ENCODE measurements at regions not wholly inside any gene's neighbourhood (a gene's known extent, or its start where the extent isn't known, plus 50 kb on each side); places are given as distances from the start of the nearest gene placed in this dataset.
"Not testable (repeated sequence)": the region's sequence is repeated elsewhere in the genome, so short reads cannot be mapped to it uniquely, and the experiment has no call there.

DNA sequence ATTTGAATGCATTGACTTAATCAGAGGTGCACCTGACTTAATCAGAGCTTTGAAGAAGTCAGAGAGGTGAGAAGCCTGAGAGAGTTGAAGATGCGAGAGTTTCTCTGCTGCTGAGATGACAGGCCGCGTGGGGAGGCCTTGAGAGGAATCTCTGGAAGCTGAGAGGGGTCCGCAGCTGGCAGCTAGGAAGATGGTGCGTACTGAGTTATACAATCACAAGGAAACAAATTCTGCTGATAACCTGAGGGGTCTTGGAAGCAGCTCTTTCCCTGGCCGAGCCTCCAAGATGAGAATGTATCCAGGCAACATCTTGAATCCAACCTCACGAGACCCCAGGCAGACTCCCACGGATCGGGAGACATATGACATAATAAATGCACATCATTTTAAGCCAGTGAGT lies 91.7 kb downstream of the SPATA31A6 start:
- POLR2A ChIA-PET, result no interaction called here

DNA sequence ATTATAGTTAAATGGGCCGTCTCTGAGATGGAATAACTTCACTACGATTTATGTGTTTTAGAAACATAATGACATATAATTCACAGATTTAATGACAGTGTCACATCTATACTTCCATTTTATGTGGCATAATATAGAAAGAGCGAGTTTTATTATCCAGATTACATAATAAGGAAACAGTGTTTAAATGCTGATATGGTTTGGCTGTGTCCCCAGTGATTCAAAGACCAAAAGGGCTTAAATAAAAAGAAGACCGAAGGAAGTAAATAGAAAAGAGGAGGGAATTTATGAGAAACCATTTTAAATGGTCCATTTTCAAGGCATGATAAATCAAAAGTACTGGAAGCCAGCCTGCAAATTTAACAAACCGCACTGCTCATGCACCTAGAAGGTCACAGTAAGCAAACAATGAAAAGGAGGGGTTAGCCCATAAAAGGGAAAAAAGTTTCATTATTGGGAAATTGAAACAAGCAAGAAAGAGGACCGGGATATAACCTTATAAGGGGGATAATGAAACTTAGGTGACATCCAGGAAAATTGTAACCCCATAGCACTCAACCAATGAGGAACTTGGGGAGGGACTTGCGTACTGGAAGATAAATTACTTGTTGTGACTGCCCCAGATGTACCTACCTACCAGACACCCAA lies 99.2 kb downstream of the SPATA31A6 start:
- POLR2A ChIA-PET; H3K36me3 ChIP-seq (ENCODE audit: control insufficient read depth, insufficient read depth, low read length); DNase-seq; H3K4me3 ChIP-seq (ENCODE audit: low read depth, low read length); intact Hi-C loops (cut with micrococcal nuclease; ENCODE audit: unreplicated experiment); H3K4me1 Mint-ChIP-seq (ENCODE audit: low read depth, unreplicated experiment); H3K27ac Mint-ChIP-seq (ENCODE audit: unreplicated experiment); H3K9me3 Mint-ChIP-seq (ENCODE audit: unreplicated experiment); CTCF ChIA-PET; H3K27me3 Mint-ChIP-seq (ENCODE audit: insufficient read depth, unreplicated experiment); H3K27me3 ChIP-seq (replicated peaks; ENCODE audit: control insufficient read depth, insufficient read depth, low read length); H3K9me3 ChIP-seq; H3K36me3 Mint-ChIP-seq (ENCODE audit: insufficient read depth, unreplicated experiment); H3K4me3 Mint-ChIP-seq (ENCODE audit: unreplicated experiment); BruUV-seq (replicated peaks); H3K4me1 ChIP-seq: not testable (repeated sequence)

More for the DNA sequence above, 91.7 kb downstream of the SPATA31A6 start:
- H3K36me3 ChIP-seq (ENCODE audit: control insufficient read depth, insufficient read depth, low read length), result no peaks in the 10 kb centered on the region
- H3K27me3 ChIP-seq (replicated peaks; ENCODE audit: control insufficient read depth, insufficient read depth, low read length), result no peaks in the 10 kb centered on the region
- H3K9me3 Mint-ChIP-seq (ENCODE audit: unreplicated experiment), result no peaks in the 10 kb centered on the region
- TF ChIP-seq, protein P1, sequence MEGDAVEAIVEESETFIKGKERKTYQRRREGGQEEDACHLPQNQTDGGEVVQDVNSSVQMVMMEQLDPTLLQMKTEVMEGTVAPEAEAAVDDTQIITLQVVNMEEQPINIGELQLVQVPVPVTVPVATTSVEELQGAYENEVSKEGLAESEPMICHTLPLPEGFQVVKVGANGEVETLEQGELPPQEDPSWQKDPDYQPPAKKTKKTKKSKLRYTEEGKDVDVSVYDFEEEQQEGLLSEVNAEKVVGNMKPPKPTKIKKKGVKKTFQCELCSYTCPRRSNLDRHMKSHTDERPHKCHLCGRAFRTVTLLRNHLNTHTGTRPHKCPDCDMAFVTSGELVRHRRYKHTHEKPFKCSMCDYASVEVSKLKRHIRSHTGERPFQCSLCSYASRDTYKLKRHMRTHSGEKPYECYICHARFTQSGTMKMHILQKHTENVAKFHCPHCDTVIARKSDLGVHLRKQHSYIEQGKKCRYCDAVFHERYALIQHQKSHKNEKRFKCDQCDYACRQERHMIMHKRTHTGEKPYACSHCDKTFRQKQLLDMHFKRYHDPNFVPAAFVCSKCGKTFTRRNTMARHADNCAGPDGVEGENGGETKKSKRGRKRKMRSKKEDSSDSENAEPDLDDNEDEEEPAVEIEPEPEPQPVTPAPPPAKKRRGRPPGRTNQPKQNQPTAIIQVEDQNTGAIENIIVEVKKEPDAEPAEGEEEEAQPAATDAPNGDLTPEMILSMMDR (IDR thresholded peaks at IDR 0.05; ENCODE audit: insufficient read depth in 1 of 2, low read depth in 1 of 2, low read length in 1 of 2, severe bottlenecking in 1 of 2, unreplicated experiment in 1 of 2), result no peak
- no peaks in the 10 kb centered on the region for H3K36me3 Mint-ChIP-seq (ENCODE audit: insufficient read depth, unreplicated experiment)
- no peak overlapping the region for H3K27ac Mint-ChIP-seq (ENCODE audit: unreplicated experiment)
- no peak for DNase-seq
- H3K4me3 ChIP-seq (ENCODE audit: low read depth, low read length), result no peak overlapping the region
- H3K4me1 ChIP-seq, result no peaks in the 10 kb centered on the region
- no TSS peak for BruUV-seq (replicated peaks)
- H3K27me3 Mint-ChIP-seq (ENCODE audit: insufficient read depth, unreplicated experiment), result no peaks in the 10 kb centered on the region
- H3K9me3 ChIP-seq, result no peaks in the 10 kb centered on the region
- H3K4me3 Mint-ChIP-seq (ENCODE audit: unreplicated experiment), result no peak overlapping the region
- intact Hi-C loops (cut with micrococcal nuclease; ENCODE audit: unreplicated experiment), result no loop called here
- no peaks in the 10 kb centered on the region for H3K4me1 Mint-ChIP-seq (ENCODE audit: low read depth, unreplicated experiment)
- CTCF ChIA-PET, result no interaction called here

DNA sequence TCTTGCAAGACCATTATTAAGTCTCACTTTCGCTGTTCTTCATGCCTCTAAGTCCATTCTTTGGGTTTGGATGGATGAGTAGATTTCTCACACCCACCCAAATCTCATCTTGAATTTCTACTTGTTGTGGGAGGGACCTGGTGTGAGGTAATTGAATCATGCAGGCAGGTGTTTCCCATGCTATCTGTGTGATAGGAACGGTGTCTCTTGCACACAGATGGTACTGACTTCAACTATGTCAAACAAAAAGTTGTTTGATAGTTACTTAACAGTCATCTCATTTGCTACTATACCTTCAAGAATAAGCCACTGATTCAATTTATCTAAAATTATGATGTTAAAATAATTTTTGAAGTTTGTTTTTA lies 99.7 kb downstream of the SPATA31A6 start:
- H3K9me3 Mint-ChIP-seq (ENCODE audit: unreplicated experiment); H3K36me3 ChIP-seq (ENCODE audit: control insufficient read depth, insufficient read depth, low read length); H3K4me3 ChIP-seq (ENCODE audit: low read depth, low read length); H3K9me3 ChIP-seq; intact Hi-C loops (cut with micrococcal nuclease; ENCODE audit: unreplicated experiment); H3K4me1 ChIP-seq; DNase-seq; H3K36me3 Mint-ChIP-seq (ENCODE audit: insufficient read depth, unreplicated experiment); BruUV-seq (replicated peaks); H3K4me3 Mint-ChIP-seq (ENCODE audit: unreplicated experiment); H3K27me3 ChIP-seq (replicated peaks; ENCODE audit: control insufficient read depth, insufficient read depth, low read length); H3K27ac Mint-ChIP-seq (ENCODE audit: unreplicated experiment); H3K4me1 Mint-ChIP-seq (ENCODE audit: low read depth, unreplicated experiment); CTCF ChIA-PET; H3K27me3 Mint-ChIP-seq (ENCODE audit: insufficient read depth, unreplicated experiment); POLR2A ChIA-PET: not testable (repeated sequence)

DNA sequence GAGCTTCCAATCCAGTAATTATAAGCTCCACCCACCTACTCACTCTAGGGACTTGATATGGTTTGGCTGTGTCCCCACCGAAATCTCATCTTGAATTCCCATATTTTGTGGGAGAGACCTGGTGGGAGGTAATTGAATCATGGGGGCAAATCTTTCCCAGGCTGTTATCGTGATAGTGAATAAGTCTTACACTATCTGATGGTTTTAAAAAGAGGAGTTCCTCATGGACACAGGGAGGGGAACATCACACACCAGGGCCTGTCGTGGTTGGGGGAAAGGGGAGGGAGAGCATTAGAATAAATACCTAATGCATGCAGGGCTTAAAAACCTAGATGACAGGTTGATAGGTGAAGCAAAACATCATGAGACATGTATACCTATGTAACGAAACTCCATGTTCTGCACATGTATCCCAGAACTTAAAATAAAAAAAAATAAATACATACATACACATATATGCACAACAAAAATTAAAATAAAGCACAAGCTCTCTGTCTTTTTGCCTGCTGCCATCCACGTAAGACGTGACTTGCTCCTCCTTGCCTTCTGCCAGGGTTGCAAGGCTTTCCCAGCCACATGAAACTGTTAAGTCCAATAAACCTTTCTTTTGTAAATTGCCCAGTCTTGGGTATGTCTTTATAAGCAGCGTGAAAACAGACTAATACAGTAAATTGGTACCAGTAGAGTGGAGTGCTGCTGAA lies 102.8 kb downstream of the SPATA31A6 start:
- CTCF ChIA-PET; H3K4me3 ChIP-seq (ENCODE audit: low read depth, low read length); H3K27ac Mint-ChIP-seq (ENCODE audit: unreplicated experiment); BruUV-seq (replicated peaks); H3K4me3 Mint-ChIP-seq (ENCODE audit: unreplicated experiment); H3K36me3 ChIP-seq (ENCODE audit: control insufficient read depth, insufficient read depth, low read length); H3K27me3 ChIP-seq (replicated peaks; ENCODE audit: control insufficient read depth, insufficient read depth, low read length); H3K4me1 ChIP-seq; intact Hi-C loops (cut with micrococcal nuclease; ENCODE audit: unreplicated experiment); H3K9me3 Mint-ChIP-seq (ENCODE audit: unreplicated experiment); H3K36me3 Mint-ChIP-seq (ENCODE audit: insufficient read depth, unreplicated experiment); H3K9me3 ChIP-seq; H3K27me3 Mint-ChIP-seq (ENCODE audit: insufficient read depth, unreplicated experiment); H3K4me1 Mint-ChIP-seq (ENCODE audit: low read depth, unreplicated experiment); DNase-seq; POLR2A ChIA-PET: not testable (repeated sequence)

DNA sequence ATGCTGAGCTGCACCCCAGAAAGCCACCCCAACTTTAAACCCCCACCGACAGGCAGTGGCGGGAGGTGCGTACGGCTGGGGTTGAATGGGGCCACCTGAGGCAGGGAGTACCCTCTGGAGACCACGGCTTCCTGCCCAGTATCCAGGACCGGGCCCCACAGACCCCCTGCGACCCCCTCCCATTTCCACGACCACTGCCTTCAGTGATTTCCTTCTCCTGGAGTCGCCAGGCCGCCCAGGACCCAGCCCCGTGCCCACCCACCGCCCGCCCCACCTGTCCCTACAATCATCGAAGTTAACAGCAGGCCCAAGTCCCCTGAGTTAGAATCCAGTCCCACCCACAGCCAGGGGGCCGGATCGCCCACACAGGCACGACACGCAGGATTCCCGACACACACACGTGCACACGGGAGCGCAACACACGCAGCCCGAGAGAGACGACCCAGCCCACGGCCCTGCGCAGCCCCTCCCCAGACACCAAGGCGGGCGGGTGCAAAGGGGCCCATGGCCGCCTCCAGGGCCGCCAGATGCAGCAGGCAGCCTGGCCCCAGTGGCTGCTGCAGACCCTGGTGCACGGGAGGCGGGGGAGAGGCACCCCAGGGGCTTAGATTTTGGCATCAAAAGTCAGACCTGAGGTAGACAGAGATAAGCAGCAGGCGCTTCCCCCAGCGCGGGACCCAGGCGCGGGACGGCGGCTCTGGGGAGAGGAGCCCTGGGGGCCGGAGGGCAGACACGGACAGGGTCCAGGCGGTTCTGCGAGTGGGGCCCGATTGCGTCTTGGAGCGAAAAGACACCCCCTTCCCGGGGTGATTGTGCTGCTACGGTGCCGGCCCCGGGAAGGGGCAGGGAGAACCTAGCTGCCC lies 104.8 kb downstream of the SPATA31A6 start:
- H3K9me3 Mint-ChIP-seq (ENCODE audit: unreplicated experiment); H3K9me3 ChIP-seq; H3K36me3 Mint-ChIP-seq (ENCODE audit: insufficient read depth, unreplicated experiment); H3K36me3 ChIP-seq (ENCODE audit: control insufficient read depth, insufficient read depth, low read length); H3K27me3 Mint-ChIP-seq (ENCODE audit: insufficient read depth, unreplicated experiment); H3K27me3 ChIP-seq (replicated peaks; ENCODE audit: control insufficient read depth, insufficient read depth, low read length); H3K27ac Mint-ChIP-seq (ENCODE audit: unreplicated experiment); H3K4me3 ChIP-seq (ENCODE audit: low read depth, low read length); intact Hi-C loops (cut with micrococcal nuclease; ENCODE audit: unreplicated experiment); H3K4me1 Mint-ChIP-seq (ENCODE audit: low read depth, unreplicated experiment); CTCF ChIA-PET; BruUV-seq (replicated peaks); DNase-seq; POLR2A ChIA-PET; H3K4me1 ChIP-seq; H3K4me3 Mint-ChIP-seq (ENCODE audit: unreplicated experiment): not testable (repeated sequence)

DNA sequence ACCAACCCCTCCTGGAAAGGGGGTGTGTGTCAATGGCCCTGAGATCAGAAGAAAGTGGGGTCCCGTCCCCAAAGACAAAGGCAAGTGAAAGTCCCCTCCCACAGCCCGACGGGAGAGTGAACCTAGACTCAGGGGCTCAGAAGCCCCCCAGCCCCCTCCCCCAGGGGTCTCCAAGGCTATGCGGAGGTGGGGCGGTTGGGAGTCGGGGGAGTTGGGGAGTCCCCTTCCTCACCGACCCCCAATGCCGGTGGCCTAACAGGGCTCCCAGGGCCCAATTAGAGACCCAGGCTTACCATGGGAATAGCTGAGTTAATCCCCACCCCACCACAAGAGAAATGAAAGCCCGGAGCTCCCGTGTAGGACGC lies 105.4 kb downstream of the SPATA31A6 start:
- H3K36me3 ChIP-seq (ENCODE audit: control insufficient read depth, insufficient read depth, low read length); BruUV-seq (replicated peaks); H3K4me1 Mint-ChIP-seq (ENCODE audit: low read depth, unreplicated experiment); H3K27me3 Mint-ChIP-seq (ENCODE audit: insufficient read depth, unreplicated experiment); H3K9me3 Mint-ChIP-seq (ENCODE audit: unreplicated experiment); H3K27me3 ChIP-seq (replicated peaks; ENCODE audit: control insufficient read depth, insufficient read depth, low read length); H3K4me1 ChIP-seq; POLR2A ChIA-PET; H3K36me3 Mint-ChIP-seq (ENCODE audit: insufficient read depth, unreplicated experiment); H3K27ac Mint-ChIP-seq (ENCODE audit: unreplicated experiment); DNase-seq; intact Hi-C loops (cut with micrococcal nuclease; ENCODE audit: unreplicated experiment); CTCF ChIA-PET; H3K9me3 ChIP-seq; H3K4me3 ChIP-seq (ENCODE audit: low read depth, low read length); H3K4me3 Mint-ChIP-seq (ENCODE audit: unreplicated experiment): not testable (repeated sequence)
